ENCODE measurements at regions not wholly inside any gene's neighbourhood (a gene's known extent, or its start where the extent isn't known, plus 50 kb on each side); places are given as distances from the start of the nearest gene placed in this dataset.

GRCh38 chr10:109695988-109696387 lies 227.3 kb downstream of the XPNPEP1 start:
- no peak for TF ChIP-seq CTCF (conservative IDR thresholded peaks at IDR 0.05; ENCODE audit: low read depth, low read length)
- H3K4me3 ChIP-seq (ENCODE audit: low read depth, low read length): no peak overlapping the region
- no peak for DNase-seq (ENCODE audit: low read depth)

GRCh38 chr10:109689785-109690184 lies 233.5 kb downstream of the XPNPEP1 start:
- no peak for DNase-seq (ENCODE audit: low read depth)
- no peak for TF ChIP-seq CTCF (conservative IDR thresholded peaks at IDR 0.05; ENCODE audit: low read depth, low read length)
- no peak overlapping the region for H3K4me3 ChIP-seq (ENCODE audit: low read depth, low read length)

- TF ChIP-seq CTCF (conservative IDR thresholded peaks at IDR 0.05; ENCODE audit: low read depth, low read length): no peak
- DNase-seq (ENCODE audit: low read depth): no peak
- no peak overlapping the region for H3K4me3 ChIP-seq (ENCODE audit: low read depth, low read length)
These were observed 243.8 kb downstream of the XPNPEP1 start for GRCh38 chr10:109679478-109679877.

GRCh38 chr10:109678857-109679256 lies 244.5 kb downstream of the XPNPEP1 start:
- TF ChIP-seq CTCF (conservative IDR thresholded peaks at IDR 0.05; ENCODE audit: low read depth, low read length): no peak
- no peak for DNase-seq (ENCODE audit: low read depth)
- H3K4me3 ChIP-seq (ENCODE audit: low read depth, low read length): no peak overlapping the region

GRCh38 chr10:109676703-109677102 lies 246.6 kb downstream of the XPNPEP1 start:
- TF ChIP-seq CTCF (conservative IDR thresholded peaks at IDR 0.05; ENCODE audit: low read depth, low read length): no peak
- no peak for DNase-seq (ENCODE audit: low read depth)
- H3K4me3 ChIP-seq (ENCODE audit: low read depth, low read length): no peak overlapping the region

- TF ChIP-seq CTCF (conservative IDR thresholded peaks at IDR 0.05; ENCODE audit: low read depth, low read length): no peak
- H3K4me3 ChIP-seq (ENCODE audit: low read depth, low read length): no peak overlapping the region
- no peak for DNase-seq (ENCODE audit: low read depth)
These were observed 254.6 kb downstream of the XPNPEP1 start for GRCh38 chr10:109668703-109669102.

- no peak overlapping the region for H3K4me3 ChIP-seq (ENCODE audit: low read depth, low read length)
- DNase-seq (ENCODE audit: low read depth): no peak
- no peak for TF ChIP-seq CTCF (conservative IDR thresholded peaks at IDR 0.05; ENCODE audit: low read depth, low read length)
These were observed 255.1 kb downstream of the XPNPEP1 start for GRCh38 chr10:109668154-109668665.
